ENCODE measurements at regions not wholly inside any gene's neighbourhood (a gene's known extent, or its start where the extent isn't known, plus 50 kb on each side); places are given as distances from the start of the nearest gene placed in this dataset.
A peak's percentile ranks its signal among the peaks of the same experiment; 100 is the strongest.

GRCh38 chr14:53509276-53510244, 356.4 kb upstream of the DDHD1 start:
- no peak overlapping the region for H3K4me3 ChIP-seq
- H3K4me1 ChIP-seq (ENCODE audit: insufficient read depth), result peaks cover 7% of the 10 kb centered on the region
- peak; percentile 35 to 77 (median 63) for DNase-seq
- H3K27me3 ChIP-seq, result no peaks in the 10 kb centered on the region
- peak overlapping the region in 1 of 2 donors; percentile 18 for H3K27ac ChIP-seq
- 18 to 21% (median 21%) methylated on average over 11 of the region's 11 CpGs for WGBS, 3 donors
- intact Hi-C loops (cut with DNase I), result no loop called here
- TF ChIP-seq POLR2A (IDR thresholded peaks at IDR 0.05) (no peak), CTCF (IDR thresholded peaks at IDR 0.05) (no peak), EP300 (IDR thresholded peaks at IDR 0.05) (no peak)
- no peaks in the 10 kb centered on the region for H3K36me3 ChIP-seq
- H3K9me3 ChIP-seq, result no peaks in the 10 kb centered on the region

- intact Hi-C loops (cut with DNase I), result no loop called here
These were observed 348.5 kb upstream of the DDHD1 start for GRCh38 chr14:53501361-53502211.

GRCh38 chr14:53500191-53500590, 347.1 kb upstream of the DDHD1 start:
- WGBS, 3 donors, result 44 to 96% (median 94%) methylated on average over 1 of the region's 1 CpG
- TF ChIP-seq POLR2A (IDR thresholded peaks at IDR 0.05) (no peak), EP300 (IDR thresholded peaks at IDR 0.05) (no peak), CTCF (IDR thresholded peaks at IDR 0.05) (no peak)
- no peaks in the 10 kb centered on the region for H3K27me3 ChIP-seq
- intact Hi-C loops (cut with DNase I), result no loop called here
- H3K36me3 ChIP-seq, result no peaks in the 10 kb centered on the region
- peaks cover 2% of the 10 kb centered on the region for H3K4me1 ChIP-seq (ENCODE audit: insufficient read depth)
- DNase-seq, result no peak
- no peaks in the 10 kb centered on the region for H3K9me3 ChIP-seq
- H3K27ac ChIP-seq, result no peak overlapping the region
- no peak overlapping the region for H3K4me3 ChIP-seq

More at GRCh38 chr14:53501361-53502211, 348.5 kb upstream of the DDHD1 start:
- Histone ChIP-seq H3K4me3 (no peak overlapping the region), H3K27me3 (no peaks in the 10 kb centered on the region), H3K36me3 (no peaks in the 10 kb centered on the region), H3K9me3 (no peaks in the 10 kb centered on the region), H3K4me1 (ENCODE audit: insufficient read depth) (peaks cover 2% of the 10 kb centered on the region), H3K27ac (no peak overlapping the region)
- 4 to 18% (median 6%) methylated on average over 3 of the region's 3 CpGs for WGBS, 3 donors
- DNase-seq, result peak in 1 of 5 donors; percentile 11
- TF ChIP-seq CTCF (IDR thresholded peaks at IDR 0.05) (no peak), POLR2A (IDR thresholded peaks at IDR 0.05) (no peak), EP300 (IDR thresholded peaks at IDR 0.05) (no peak)

GRCh38 chr14:53496668-53497067, 343.5 kb upstream of the DDHD1 start:
- TF ChIP-seq CTCF (IDR thresholded peaks at IDR 0.05) (no peak), POLR2A (IDR thresholded peaks at IDR 0.05) (no peak), EP300 (IDR thresholded peaks at IDR 0.05) (no peak)
- WGBS, 3 donors, result 94 to 98% (median 96%) methylated on average over 2 of the region's 2 CpGs
- intact Hi-C loops (cut with DNase I), result no loop called here

More at GRCh38 chr14:53496668-53497067, 343.5 kb upstream of the DDHD1 start:
- H3K27me3 ChIP-seq, result no peaks in the 10 kb centered on the region
- H3K36me3 ChIP-seq, result no peaks in the 10 kb centered on the region
- H3K27ac ChIP-seq, result no peak overlapping the region
- H3K4me3 ChIP-seq, result no peak overlapping the region
- H3K9me3 ChIP-seq, result no peaks in the 10 kb centered on the region
- no peak for DNase-seq
- peaks cover 2% of the 10 kb centered on the region for H3K4me1 ChIP-seq (ENCODE audit: insufficient read depth)

Data from ovary (tissue), 7 donors.